ENCODE measurements at regions not wholly inside any gene's neighbourhood (a gene's known extent, or its start where the extent isn't known, plus 50 kb on each side); places are given as distances from the start of the nearest gene placed in this dataset.
"Not testable (repeated sequence)": the region's sequence is repeated elsewhere in the genome, so short reads cannot be mapped to it uniquely, and the experiment has no call there.

DNA sequence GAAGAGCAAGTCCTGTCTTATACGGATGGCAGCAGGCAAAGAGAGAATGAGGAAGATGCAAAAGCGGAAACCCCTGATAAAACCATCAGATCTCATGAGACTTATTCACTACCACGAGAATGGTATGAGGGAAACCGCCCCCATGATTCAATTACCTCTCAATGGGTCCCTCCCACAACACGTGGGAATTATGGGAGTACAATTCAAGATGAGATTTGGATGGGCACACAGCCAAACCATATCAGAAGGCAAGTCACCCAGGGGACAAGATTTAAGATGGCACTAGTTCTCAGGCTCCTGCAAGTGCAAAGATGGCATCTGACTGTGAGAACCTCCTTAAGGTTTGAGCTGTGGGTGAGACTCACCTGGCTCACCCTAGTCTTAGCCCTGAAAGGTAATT is 984.3 kb downstream of the AACS start:
- not testable (repeated sequence) for DNase-seq

DNA sequence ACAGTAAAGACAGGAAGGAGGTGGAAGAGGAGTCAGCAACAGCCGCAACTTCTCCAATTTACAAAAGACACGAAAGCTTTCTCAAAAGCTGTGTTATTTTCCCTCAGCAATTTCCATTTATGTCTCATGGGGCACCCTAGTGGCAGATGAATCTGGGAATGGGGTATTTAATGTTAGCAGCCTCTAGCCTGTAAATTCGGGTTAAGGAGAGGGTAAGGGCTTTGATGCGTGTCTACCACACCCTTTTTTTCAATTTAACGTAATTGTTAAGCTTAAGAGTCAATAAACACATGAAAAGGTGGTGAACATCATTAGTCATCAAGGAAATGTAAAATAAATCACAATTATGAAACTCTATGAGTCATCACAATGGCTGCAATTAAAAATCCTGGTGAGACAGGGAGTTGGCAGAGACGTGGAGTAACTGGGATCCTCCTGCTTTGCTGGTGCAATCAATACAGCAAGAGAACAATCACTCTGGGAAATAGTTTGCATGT is 986.4 kb downstream of the AACS start:
- no peak for DNase-seq

- DNase-seq = no peak
Measured at GRCh38 chr12:126055521-126055920, 990.3 kb downstream of the AACS start.

DNA sequence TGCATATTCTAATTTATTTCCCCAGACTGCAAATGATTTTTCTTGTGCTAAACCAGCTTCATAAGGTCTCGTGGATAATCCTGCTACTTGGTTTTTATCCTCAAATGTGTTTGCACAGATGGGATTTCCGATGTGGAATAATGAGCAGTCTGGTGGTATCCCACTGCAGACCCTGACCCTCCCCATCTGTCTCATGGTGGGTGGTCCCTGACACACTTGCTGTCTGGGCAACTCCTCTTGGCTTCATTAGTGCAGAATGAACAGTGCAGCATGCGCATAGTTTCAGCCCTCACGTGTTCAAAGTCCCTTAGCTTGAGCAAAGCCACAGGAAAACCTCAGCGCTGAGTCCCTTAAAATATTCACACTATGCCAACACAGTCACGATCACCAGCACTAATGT is 996.5 kb downstream of the AACS start:
- no peak for DNase-seq

DNA sequence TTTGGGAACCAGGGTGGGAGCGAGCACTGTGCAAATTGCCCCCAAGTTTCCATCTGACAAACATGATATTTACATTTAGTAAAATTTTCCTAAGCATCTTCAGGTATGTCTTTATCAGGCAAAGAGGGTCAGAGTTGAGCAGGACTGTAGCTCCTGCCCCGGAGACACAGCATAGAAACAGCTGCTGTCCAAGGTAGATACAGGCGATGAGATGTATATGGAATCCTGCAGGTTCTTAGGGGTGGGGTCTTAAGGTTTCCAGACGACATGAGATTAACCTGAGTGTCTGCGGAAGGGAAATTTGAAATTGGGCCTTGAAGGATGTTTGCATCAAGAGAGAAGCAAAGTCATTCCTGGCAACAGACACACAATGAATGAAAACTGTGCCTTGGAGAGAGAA is 998.8 kb downstream of the AACS start:
- DNase-seq = no peak

GRCh38 chr12:126067626-126068329 is 1002.5 kb downstream of the AACS start:
- DNase-seq = no peak

DNA sequence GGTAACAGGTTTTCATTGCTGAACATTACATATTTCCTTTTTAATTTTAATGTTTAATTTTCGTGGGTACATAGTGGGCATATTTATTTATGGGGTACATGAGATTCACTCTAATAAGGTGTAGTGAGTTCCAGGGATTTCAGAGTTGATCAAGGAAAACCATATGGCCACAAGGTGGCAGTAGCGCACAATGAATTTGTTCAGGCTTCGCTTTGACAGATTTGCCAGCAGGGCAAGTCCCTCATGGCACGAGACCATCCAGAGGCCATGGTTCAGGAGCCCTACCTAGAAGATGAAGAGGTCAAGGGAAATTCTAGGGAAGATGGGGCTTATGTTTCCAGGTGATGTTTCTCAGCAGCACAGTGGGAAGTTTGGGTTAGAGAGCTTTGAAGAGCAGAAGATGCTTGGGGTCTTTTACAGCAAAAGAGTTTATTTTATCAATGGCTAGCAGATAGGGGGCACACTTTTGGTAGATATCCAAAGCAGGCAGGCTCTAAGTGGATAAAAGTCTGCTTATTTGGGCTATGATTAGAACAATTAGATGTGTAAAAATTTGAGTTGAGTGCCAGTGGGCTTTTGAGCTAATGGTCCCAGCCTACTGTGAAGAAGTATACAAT is 1004.4 kb downstream of the AACS start:
- no peak for DNase-seq

DNA sequence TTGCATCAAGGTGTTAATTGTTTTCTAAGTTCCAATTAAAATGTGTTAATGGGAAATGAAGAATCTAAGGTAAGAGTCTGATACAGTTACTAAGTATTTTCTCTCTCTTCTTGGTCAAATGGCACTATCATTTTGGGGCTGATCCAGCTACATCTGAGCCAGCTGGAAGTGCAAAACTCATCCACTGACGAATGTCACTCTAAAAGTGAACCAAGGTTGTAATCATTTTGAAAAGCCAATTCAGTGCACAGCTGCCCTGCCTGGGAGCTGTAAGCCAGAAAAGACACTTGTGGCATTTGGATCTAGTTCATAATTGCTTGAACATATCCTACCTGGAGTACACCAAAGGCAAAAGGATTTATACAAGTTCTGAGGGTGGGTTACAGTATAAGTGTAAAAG is 1011.3 kb downstream of the AACS start:
- DNase-seq = no peak

DNA sequence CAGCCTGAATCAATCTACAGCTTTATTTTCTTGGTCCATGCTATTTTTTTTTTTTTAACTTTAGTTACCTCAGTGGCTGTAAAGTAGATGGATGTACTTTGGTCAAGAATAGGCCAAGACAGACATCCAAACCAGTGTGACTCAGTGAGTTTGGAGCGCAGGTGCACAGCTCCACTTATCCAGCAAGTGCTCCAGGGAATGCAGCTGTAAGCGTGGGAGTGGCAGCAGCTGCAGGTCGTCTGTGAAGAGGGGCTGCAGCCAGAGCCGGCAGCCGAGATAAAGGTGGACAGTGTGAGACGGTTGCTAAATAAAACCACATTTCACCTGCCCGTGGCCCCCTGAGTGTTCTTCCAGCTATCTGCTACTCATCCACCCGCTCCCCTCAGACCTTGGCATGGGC is 1018.7 kb downstream of the AACS start:
- DNase-seq = no peak

- DNase-seq = no peak
Measured at GRCh38 chr12:126084480-126084879, 1019.2 kb downstream of the AACS start.

DNA sequence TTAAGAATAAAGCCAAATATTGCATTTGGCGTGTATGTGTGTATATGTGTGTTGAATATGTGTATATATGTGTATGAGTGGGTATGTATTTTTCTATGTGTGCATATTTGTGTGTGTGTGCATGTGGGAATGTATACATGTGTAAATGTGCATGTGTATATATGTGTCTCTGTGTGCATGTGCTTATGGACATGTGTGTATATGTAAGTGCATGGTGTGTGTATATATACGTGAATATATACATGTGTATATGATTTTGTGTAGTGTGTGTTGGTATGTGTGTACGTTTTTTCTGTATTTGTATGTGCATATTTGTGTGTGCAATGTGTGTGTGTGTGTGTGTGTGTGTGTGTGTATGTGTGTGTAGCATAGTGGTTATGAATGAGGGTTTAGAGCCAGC is 1021.0 kb downstream of the AACS start:
- no peak for DNase-seq

DNA sequence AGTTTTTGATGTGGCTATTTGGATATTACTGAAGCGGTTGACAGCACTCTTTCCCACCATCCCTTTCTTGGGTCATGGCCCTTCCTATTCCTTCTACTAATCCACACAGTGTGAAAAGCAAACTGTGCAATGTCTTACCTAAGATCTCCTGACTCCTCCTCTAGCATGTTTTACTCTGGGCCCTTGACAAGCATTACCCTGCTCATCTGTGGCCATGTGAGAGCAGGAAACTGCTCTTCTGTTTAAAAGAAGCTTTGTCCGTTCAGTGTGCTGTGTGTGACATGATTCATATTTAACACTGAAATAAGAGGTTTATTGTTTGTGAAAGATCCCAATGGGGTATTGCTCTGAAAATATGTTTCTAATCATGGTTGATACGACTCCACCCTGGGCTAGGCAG is 1022.5 kb downstream of the AACS start:
- DNase-seq = no peak

- DNase-seq = no peak
Measured at GRCh38 chr12:126093908-126094307, 1028.7 kb downstream of the AACS start.

GRCh38 chr12:126095748-126096510 is 1030.7 kb downstream of the AACS start:
- DNase-seq = no peak

GRCh38 chr12:126106706-126107105 is 1041.5 kb downstream of the AACS start:
- DNase-seq = no peak

DNA sequence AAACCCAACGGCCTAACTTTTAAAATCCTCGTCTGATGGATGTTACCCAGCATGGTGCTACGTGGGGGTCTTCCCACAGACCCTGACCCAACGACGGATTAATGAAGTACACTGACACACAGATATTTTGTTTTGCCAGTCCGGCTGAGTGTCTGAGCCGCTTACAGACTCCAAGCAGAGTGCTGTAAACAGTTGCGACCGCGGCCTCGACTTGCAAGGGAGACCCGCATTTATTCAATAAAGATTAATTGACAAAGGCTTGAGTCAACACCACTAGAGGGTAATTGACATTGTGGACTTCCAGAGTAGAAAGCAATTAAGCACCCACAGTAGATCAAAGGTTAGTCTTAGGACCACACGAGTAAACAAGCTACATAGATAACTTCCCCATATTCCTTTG is 1042.4 kb downstream of the AACS start:
- no peak for DNase-seq

DNA sequence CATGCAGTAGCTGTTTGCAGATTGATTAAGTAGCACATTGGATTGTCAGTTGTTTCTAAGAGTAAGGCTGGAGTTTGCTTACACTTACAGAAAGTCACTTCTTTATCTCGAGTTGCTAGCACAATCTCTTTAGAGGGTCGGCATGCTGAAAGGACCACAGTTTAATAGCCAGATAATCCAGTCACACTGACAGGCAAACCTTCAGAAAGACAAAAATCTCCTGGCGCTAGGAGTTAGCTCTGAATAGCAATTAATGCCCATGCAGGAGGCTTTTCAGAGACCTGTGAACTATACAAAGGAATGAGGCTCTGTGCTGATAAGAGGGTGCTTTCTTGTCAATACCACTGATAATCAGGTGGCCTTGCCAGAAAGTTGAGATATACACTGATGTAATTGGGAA is 1043.0 kb downstream of the AACS start:
- no peak for DNase-seq

DNA sequence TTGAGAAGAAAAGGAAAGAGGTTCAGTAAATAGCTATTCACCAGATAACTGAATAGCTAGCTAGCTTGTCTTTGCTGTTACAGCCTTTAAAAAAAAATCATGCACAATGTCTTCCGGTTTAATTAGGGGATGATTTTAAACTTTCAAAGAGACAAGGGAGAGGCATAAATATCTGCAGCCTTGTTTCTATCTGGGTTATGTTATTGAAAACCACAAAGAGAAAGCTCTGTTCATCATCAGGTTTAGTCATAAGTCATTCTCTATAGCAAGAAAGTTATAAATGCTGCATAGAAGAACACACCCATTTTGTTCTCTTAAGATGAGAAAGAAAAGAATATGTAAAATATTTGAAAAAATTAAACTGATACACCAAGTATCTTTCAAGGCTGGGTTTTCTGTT is 1046.9 kb downstream of the AACS start:
- DNase-seq = no peak

DNA sequence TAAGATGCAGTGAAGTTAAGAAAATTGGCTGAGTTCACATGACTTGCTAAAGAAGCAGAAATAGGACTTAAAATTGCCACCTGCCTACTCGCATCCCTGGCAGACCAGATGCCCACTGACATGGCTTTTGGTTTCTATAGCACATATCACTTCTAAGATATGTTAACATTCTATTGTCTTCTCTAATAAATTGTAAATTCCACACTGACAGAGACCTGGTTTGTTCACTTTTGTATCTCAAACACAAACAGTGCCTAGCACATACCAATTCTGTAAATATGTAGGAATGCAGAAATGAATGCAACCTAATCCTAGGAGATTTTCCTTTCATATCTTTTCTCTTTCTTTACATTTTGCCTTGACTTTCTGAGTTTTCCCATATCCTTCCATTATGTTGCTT is 1047.6 kb downstream of the AACS start:
- no peak for DNase-seq

DNA sequence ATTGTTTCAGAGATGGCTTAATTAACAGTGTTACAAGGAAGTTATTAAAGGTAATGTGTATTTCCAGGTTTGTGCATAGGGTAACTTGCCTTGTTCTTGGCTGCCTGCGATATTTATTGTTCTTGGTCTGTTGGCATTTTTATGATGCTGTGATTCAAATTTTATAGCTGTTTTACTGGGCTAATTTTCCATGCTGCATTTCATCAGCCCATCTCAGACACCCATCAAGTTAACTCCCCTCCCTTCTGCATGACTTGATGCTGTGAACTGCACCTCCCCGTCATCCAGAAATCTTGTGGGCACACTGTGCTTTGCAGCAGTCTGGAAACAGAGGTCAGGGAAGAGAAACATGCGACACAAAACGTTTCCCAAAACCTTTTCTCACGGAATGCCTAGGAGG is 1049.2 kb downstream of the AACS start:
- no peak for DNase-seq

- DNase-seq = no peak
Measured at GRCh38 chr12:126117502-126117901, 1052.3 kb downstream of the AACS start.

DNA sequence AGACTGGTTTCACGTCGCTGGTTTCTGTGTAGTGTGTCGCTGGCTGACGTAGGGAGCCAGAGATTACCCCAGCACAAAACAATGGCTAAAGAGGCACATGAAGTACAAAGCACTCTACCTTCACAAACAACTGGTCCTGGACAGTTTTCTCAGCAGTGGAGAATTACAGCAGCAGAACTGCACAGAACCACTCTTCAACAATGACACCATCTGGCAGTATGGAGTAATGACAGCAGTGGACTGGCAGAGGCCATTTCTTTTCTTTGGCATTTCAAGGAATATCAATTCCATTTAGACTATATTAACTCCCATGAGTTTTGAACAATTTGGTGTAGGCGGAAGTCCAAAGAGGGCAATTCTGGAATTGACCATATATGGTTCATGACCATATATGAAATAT is 1074.1 kb downstream of the AACS start:
- no peak for DNase-seq

DNA sequence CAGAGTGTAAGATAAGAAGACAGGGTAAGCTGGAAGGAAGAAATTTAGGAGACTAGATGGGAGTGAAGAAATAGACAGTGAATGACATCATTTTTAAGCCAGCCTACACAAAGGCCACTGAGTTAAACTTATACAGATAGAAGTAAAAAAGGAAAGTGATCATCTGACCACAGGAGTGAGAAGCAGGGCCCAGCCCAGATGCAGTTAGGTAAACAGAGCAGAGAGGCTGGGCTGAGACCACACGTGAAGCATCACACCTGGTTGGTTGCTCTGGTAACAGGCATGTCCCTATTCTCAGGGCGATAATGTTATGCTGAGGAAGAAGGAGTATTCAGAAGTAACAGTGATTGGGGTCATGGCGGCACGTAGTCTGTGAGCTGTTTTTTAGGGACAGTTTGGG is 1079.4 kb downstream of the AACS start:
- DNase-seq = no peak

DNA sequence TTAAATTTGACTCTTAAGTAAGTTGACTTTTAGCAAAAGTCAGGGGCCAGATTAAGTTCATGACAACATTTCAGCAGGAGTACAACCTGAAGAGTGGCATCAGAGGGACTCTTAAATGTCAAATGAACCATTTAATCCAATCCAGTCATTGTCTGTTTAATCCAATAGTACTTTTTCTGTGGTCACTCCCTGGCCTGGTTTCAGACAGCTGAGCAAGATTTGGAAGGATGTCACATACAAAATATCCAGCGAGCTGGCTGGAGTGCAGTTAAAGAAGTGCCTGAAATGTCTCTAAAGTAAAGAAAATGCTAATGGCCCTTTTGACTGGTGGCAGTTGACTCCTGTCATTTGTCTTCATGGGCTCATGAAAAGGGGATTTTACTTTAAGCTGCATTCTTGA is 1082.1 kb downstream of the AACS start:
- no peak for DNase-seq
